CD14-positive monocyte (primary cell): ENCODE measurements at regions not wholly inside any gene's neighbourhood (a gene's known extent, or its start where the extent isn't known, plus 50 kb on each side); places are given as distances from the start of the nearest gene placed in this dataset.

Experiments used
- DNase-seq, 3 donors: peaks; one replicate each; pipeline ENCODE4 v3.0.0-alpha.2; 2011 to 2022
- H2AFZ ChIP-seq: 2 replicates; pipeline ENCODE4 v1.6.0; 2012; ENCODE audit warnings: mild to moderate bottlenecking, low read depth, low read length, inconsistent platforms; ENCODE audit not compliant: insufficient read depth, poor library complexity, severe bottlenecking
- H3K27ac ChIP-seq, 2 donors: 1 replicate in 1 of 2; 2 replicates in 1 of 2; pipeline ENCODE4 v1.5.1; 2012 to 2013; ENCODE audit warnings: low read length in 2 of 2, control low read depth in 1 of 2, inconsistent platforms in 1 of 2, low read depth in 1 of 2, mild to moderate bottlenecking in 1 of 2
- H3K27me3 ChIP-seq, 2 donors: one replicate each; pipeline versions ENCODE4 v1.6.0 to v1.6.1; 2011 to 2013; ENCODE audit warnings: low read length in 2 of 2; ENCODE audit not compliant: control insufficient read depth in 2 of 2, insufficient read depth in 2 of 2
- H3K36me3 ChIP-seq, 2 donors: replicated peaks in 1 of 2; 1 replicate in 1 of 2; 2 replicates in 1 of 2; pipeline versions ENCODE4 v1.5.1 to v1.6.1; 2012 to 2013; ENCODE audit warnings: low read length in 2 of 2, control low read depth in 1 of 2, inconsistent platforms in 1 of 2, mild to moderate bottlenecking in 1 of 2; ENCODE audit not compliant: insufficient read depth in 2 of 2, control insufficient read depth in 1 of 2
- H3K4me1 ChIP-seq, 2 donors: 1 replicate in 1 of 2; 2 replicates in 1 of 2; pipeline versions ENCODE4 v1.5.1 to v1.6.1; 2012 to 2013; ENCODE audit warnings: low read length in 2 of 2, control low read depth in 1 of 2, inconsistent platforms in 1 of 2, mild to moderate bottlenecking in 1 of 2, moderate library complexity in 1 of 2; ENCODE audit not compliant: insufficient read depth in 2 of 2, control insufficient read depth in 1 of 2
- H3K4me2 ChIP-seq: replicated peaks from 2 replicates; pipeline ENCODE3; 2012; ENCODE audit warnings: low read length, moderate library complexity, mild to moderate bottlenecking; ENCODE audit not compliant: poor library complexity, severe bottlenecking; ENCODE audit errors: extremely low read depth
- H3K4me3 ChIP-seq, 3 experiments: fragments of 200-600 bp in 1 of 3; sonication (generic) in 1 of 3; replicated peaks in 1 of 3; 1 replicate in 2 of 3; 2 replicates in 1 of 3; pipeline ENCODE4 v1.5.1; 2011 to 2013; ENCODE audit warnings: low read length in 3 of 3, mild to moderate bottlenecking in 3 of 3, control low read depth in 2 of 3, low read depth in 2 of 3, inconsistent platforms in 1 of 3, moderate library complexity in 1 of 3
- H3K79me2 ChIP-seq: 2 replicates; pipeline ENCODE4 v1.6.0; 2012; ENCODE audit warnings: mild to moderate bottlenecking, control low read depth, inconsistent platforms, low read length, moderate library complexity; ENCODE audit not compliant: insufficient read depth
- H3K9ac ChIP-seq: 2 replicates; pipeline ENCODE4 v1.6.0; 2017; ENCODE audit warnings: low read length, mild to moderate bottlenecking; ENCODE audit not compliant: insufficient read depth, poor library complexity, severe bottlenecking
- H3K9me3 ChIP-seq, 2 donors: replicated peaks in 1 of 2; 1 replicate in 1 of 2; 2 replicates in 1 of 2; pipeline versions ENCODE4 v1.5.1 to v1.6.1; 2012 to 2013; ENCODE audit warnings: low read length in 2 of 2, control low read depth in 1 of 2; ENCODE audit not compliant: control insufficient read depth in 1 of 2, insufficient read depth in 1 of 2
- H4K20me1 ChIP-seq: 2 replicates; pipeline ENCODE4 v1.6.0; 2012; ENCODE audit warnings: mild to moderate bottlenecking, low read length, control low read depth, moderate library complexity; ENCODE audit not compliant: insufficient read depth
- H3K27ac Mint-ChIP-seq, 7 donors: one replicate each; pipeline ENCODE4 v1.8.0; 2020; ENCODE audit warnings: mild to moderate bottlenecking in 7 of 7, mixed read lengths in 7 of 7, moderate library complexity in 6 of 7, inconsistent platforms in 2 of 7
- H3K27me3 Mint-ChIP-seq, 3 donors: one replicate each; pipeline ENCODE4 v1.8.0; 2021 to 2022; ENCODE audit warnings: low read depth in 3 of 3, mild to moderate bottlenecking in 3 of 3, mixed read lengths in 3 of 3, moderate library complexity in 3 of 3, inconsistent platforms in 1 of 3
- H3K36me3 Mint-ChIP-seq, 2 donors: one replicate each; pipeline ENCODE4 v1.8.0; 2020; ENCODE audit warnings: mixed read lengths in 2 of 2, inconsistent platforms in 1 of 2, mild to moderate bottlenecking in 1 of 2
- H3K4me1 Mint-ChIP-seq: one replicate; pipeline ENCODE4 v1.8.0; 2020; ENCODE audit warnings: mild to moderate bottlenecking, mixed read lengths
- H3K4me3 Mint-ChIP-seq, 2 donors: one replicate each; pipeline ENCODE4 v1.8.0; 2020; ENCODE audit warnings: mild to moderate bottlenecking in 2 of 2, mixed read lengths in 2 of 2, moderate library complexity in 1 of 2
- H3K9me3 Mint-ChIP-seq, 7 donors: one replicate each; pipeline ENCODE4 v1.8.0; 2020 to 2022; ENCODE audit warnings: mixed read lengths in 7 of 7, mild to moderate bottlenecking in 6 of 7, moderate library complexity in 6 of 7, inconsistent platforms in 2 of 7
- WGBS: methylation state at CpG from one replicate; pipeline ENCODE4 v1.1.5; 2013; ENCODE audit warnings: missing lambda C conversion rate; ENCODE audit not compliant: insufficient coverage; 5-methylcytosine and 5-hydroxymethylcytosine counted together
- intact Hi-C, 2 donors: fragments of 100-400 bp; cut with micrococcal nuclease; formaldehyde crosslinking; loops; one replicate each; pipeline versions ENCODE4 v1.15.0 to v1.15.1; 2023
- TF ChIP-seq, protein P1 (sequence below): fragments of 200-600 bp; IDR thresholded peaks from one replicate; pipeline ENCODE4 v1.8.0; 2022; ENCODE audit warnings: antibody characterized with exemption, mild to moderate bottlenecking

- H4K20me1 ChIP-seq, result no peaks in the 10 kb centered on the region
- DNase-seq, result no peak
- H3K9ac ChIP-seq, result no peak overlapping the region
- peaks cover 0 to 1% (median 0%) of the 10 kb centered on the region in 3 donors for H3K27me3 Mint-ChIP-seq
- no peaks in the 10 kb centered on the region for H3K36me3 ChIP-seq
- H3K9me3 ChIP-seq, result peaks cover 0 to 9% of the 10 kb centered on the region in 2 donors
- WGBS, result 88% methylated on average over 4 of the region's 7 CpGs
- no peak overlapping the region for H3K27ac Mint-ChIP-seq
- H3K4me1 ChIP-seq, result no peaks in the 10 kb centered on the region
- H3K36me3 Mint-ChIP-seq, result no peaks in the 10 kb centered on the region
- TF ChIP-seq, protein P1, sequence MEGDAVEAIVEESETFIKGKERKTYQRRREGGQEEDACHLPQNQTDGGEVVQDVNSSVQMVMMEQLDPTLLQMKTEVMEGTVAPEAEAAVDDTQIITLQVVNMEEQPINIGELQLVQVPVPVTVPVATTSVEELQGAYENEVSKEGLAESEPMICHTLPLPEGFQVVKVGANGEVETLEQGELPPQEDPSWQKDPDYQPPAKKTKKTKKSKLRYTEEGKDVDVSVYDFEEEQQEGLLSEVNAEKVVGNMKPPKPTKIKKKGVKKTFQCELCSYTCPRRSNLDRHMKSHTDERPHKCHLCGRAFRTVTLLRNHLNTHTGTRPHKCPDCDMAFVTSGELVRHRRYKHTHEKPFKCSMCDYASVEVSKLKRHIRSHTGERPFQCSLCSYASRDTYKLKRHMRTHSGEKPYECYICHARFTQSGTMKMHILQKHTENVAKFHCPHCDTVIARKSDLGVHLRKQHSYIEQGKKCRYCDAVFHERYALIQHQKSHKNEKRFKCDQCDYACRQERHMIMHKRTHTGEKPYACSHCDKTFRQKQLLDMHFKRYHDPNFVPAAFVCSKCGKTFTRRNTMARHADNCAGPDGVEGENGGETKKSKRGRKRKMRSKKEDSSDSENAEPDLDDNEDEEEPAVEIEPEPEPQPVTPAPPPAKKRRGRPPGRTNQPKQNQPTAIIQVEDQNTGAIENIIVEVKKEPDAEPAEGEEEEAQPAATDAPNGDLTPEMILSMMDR, result no peak
- intact Hi-C loops, result no loop called here
- H2AFZ ChIP-seq, result no peak overlapping the region
- H3K79me2 ChIP-seq, result no peaks in the 10 kb centered on the region
- no peaks in the 10 kb centered on the region for H3K4me1 Mint-ChIP-seq
- no peak overlapping the region for H3K4me3 ChIP-seq
- H3K4me2 ChIP-seq, result no peak overlapping the region
- H3K27me3 ChIP-seq, result no peaks in the 10 kb centered on the region
- H3K4me3 Mint-ChIP-seq, result no peak overlapping the region
- no peak overlapping the region for H3K27ac ChIP-seq
- H3K9me3 Mint-ChIP-seq, result peaks cover 0 to 18% (median 6%) of the 10 kb centered on the region in 7 donors
These were observed 293.1 kb downstream of the TRIML1 start for GRCh38 chr4:188432328-188432727.

DNA sequence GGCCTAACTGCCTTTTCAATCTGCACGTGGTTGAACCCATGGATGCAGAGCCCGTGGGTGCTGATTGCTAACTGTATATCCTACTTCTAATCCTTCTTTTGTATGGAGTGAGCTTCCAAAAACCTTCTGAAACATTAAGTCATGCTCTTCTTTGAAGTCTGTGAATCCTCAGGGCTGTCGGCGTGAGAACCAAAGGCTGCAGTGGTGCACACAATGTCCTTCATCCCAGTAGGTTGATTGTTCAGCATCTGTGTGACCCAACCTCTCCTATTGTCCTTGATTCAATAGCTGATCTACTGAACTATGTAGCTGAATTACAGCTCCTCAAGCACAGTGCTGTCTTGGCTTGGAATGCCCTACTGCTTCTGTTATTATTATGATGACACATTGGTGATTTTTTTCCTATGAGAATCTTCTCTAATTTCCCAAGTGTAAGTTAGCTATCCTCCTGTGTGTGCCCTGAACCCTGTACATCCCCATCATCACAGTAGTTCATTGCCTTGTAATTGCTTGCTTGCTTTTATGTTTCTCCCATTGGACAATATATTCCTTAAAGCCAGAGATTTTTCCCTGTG, 294.6 kb downstream of the TRIML1 start:
- Mint-ChIP-seq H3K27ac (no peak overlapping the region), H3K36me3 (no peaks in the 10 kb centered on the region), H3K4me3 (no peak overlapping the region), H3K9me3 (peaks cover 0 to 18% (median 6%) of the 10 kb centered on the region in 7 donors), H3K27me3 (peaks cover 0 to 1% (median 0%) of the 10 kb centered on the region in 3 donors), H3K4me1 (no peaks in the 10 kb centered on the region)
- H2AFZ ChIP-seq, result no peak overlapping the region
- H3K9ac ChIP-seq, result no peak overlapping the region
- no peaks in the 10 kb centered on the region for H3K4me1 ChIP-seq
- no peaks in the 10 kb centered on the region for H4K20me1 ChIP-seq
- peaks cover 0 to 9% of the 10 kb centered on the region in 2 donors for H3K9me3 ChIP-seq
- H3K4me3 ChIP-seq, result no peak overlapping the region
- H3K27ac ChIP-seq, result no peak overlapping the region
- WGBS, result 80% methylated on average over 1 of the region's 4 CpGs
- H3K27me3 ChIP-seq, result no peaks in the 10 kb centered on the region
- no peaks in the 10 kb centered on the region for H3K36me3 ChIP-seq
- H3K4me2 ChIP-seq, result no peak overlapping the region
- no peak for DNase-seq
- intact Hi-C loops, result no loop called here
- TF ChIP-seq, protein P1, result no peak
- H3K79me2 ChIP-seq, result no peaks in the 10 kb centered on the region
